ENCODE measurements at regions not wholly inside any gene's neighbourhood (a gene's known extent, or its start where the extent isn't known, plus 50 kb on each side); places are given as distances from the start of the nearest gene placed in this dataset.

DNA sequence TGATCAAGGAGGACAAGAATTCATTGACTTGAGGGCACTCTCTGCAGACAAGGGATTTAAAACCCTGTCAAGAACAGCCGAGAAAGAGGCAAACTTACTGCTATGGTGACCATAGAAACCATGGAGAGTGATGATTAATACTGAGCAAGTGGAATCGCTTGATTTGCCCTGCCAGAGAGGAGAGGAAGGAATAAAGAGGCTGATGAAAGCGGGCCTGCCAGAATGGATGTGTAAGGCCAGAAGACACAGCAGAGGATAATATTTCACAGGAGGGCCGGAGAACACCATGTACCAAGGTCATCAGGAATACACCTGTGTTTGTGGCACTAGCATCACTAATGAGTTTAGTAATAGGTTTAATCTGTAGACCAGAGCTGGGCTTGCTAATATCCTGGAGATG lies 221.8 kb upstream of the DCN start:
- no peak for TF ChIP-seq ZNF274 (IDR thresholded peaks at IDR 0.05; ENCODE audit: low read depth, low read length)
- no peak for TF ChIP-seq YY1 (IDR thresholded peaks at IDR 0.05; ENCODE audit: insufficient read depth, insufficient read length)
